GM12873 (cell line): ENCODE measurements at regions not wholly inside any gene's neighbourhood (a gene's known extent, or its start where the extent isn't known, plus 50 kb on each side); places are given as distances from the start of the nearest gene placed in this dataset.

Experiments
- CTCF ChIP-seq: IDR thresholded peaks from 2 replicates; pipeline ENCODE4 v1.5.1; 2012; ENCODE audit warnings: low read depth, mild to moderate bottlenecking, moderate library complexity, low read length, control low read depth; ENCODE audit not compliant: insufficient read depth; ENCODE audit errors: missing control alignments

GRCh38 chr15:36527235-36528162 lies 51.9 kb upstream of the CDIN1 start:
- no peak for TF ChIP-seq CTCF

- TF ChIP-seq CTCF, result no peak
Observed at GRCh38 chr15:36529296-36530011, 50.0 kb upstream of the CDIN1 start.
